T follicular helper cell (primary cell): ENCODE measurements at regions not wholly inside any gene's neighbourhood (a gene's known extent, or its start where the extent isn't known, plus 50 kb on each side); places are given as distances from the start of the nearest gene placed in this dataset.
"Not testable (repeated sequence)": the region's sequence is repeated elsewhere in the genome, so short reads cannot be mapped to it uniquely, and the experiment has no call there.

Source experiments
- DNase-seq: peaks from one replicate; pipeline ENCODE4 v3.0.0-alpha.2; 2020; ENCODE audit warnings: low read depth

DNA sequence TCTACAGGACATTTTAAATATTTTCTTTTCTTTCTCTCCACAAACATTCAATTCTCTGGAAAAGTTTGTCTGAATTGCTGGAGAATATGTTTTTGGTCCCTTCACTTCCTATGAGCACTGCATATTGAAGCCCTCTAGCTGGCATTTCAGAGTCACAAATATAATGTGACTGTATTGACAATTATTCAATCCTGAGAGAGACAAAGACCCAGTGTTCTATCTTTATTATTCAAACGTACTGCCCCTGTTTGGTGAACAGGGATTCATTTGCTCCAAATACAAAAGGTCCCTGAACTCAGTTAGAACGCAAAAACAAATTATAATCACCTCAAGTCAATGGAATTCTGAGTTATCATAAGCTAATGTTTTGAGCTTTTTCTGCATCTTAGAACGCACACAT lies 173.1 kb upstream of the CDIN1 start:
- DNase-seq: no peak

DNA sequence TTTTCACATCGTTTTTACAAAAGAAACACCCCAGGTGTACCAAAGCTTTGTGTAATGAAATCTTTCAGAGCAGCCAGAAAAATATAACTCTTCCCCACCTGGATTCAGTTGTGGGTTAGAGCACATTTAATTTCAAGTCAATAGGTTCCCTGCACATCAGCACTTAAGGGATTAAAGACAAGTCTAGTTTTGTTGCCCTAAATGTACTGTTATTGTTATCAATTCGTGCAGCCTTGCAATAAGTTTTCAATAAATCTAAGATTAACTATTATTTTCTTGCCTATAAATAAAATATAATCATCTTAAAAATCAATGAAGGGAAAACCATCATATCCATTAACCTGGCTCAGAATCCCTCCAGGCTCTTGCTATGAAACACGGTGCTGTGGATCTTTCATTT lies 172.5 kb upstream of the CDIN1 start:
- DNase-seq: no peak

DNA sequence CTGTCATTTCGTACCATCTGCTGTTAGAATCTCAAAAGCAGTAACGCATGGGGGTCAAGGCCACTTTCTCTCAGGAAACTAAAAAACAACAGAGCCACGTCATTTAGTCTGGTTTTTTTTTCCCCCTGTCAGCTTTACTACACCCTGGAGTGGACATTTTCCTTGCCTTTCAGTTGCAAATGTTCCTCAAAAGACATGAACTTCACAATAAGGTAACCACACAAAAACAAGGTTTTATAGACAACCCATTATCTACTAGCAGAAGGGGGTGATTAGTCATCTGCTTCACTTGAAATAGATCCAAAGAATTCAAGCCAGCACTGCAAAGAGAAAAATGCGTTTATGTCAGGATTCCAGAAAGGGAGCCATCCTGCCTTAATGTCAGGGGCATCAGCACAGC lies 171.8 kb upstream of the CDIN1 start:
- DNase-seq: no peak

DNA sequence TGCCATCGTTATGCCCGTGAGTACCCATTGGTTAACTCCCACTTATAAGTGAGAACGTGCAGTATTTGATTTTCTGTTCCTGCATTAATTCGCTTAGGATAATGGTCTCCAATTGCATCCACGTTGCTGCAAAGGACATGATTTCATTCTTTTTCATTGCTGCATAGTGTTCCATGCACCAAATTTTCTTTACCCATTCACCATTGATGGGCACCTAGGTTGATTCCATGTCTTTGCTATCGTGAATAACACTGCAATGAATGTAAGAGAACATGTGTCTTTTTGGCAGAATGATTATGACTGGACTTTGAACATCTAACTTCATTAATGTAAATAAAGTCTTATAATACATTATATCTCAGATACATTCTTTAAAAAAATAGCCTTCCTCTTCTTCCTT lies 169.6 kb upstream of the CDIN1 start:
- DNase-seq: no peak

DNA sequence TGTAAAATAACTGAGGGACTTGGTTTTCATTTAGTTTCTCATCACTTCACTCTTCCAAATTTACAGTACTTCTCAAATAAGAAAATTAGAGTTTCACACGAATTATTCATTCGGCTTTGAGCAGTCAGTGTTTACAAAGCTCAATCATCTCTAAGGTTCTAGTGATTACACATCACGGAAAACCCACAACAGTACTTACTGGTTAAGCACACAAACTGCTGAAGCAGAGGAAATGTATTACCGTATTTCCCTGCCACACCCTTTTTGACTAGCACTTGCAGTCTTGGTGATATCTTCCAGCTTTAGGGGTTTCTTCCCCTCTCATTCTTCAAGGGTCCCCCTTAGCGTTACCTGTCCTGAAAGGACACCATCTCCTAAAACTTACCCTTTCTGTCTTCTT lies 164.8 kb upstream of the CDIN1 start:
- DNase-seq: no peak

DNA sequence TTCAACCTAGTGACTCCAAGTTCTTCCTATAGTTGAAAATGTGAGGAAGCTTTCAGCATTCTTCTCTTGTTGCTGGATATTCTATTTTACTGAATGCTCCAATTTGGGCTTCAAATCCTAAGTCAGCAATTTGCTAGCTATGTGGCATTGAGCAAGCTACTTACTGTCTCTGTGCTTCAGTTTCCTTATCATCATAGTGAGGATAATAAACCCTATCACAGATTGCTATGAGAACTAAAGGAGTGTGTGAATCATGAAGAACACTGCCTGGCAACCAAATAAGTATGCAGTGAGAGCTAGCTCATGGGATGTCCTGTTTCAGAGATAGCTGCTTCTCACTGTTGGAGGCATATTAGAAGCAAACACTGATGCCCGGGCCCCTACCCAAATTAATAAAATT lies 163.8 kb upstream of the CDIN1 start:
- DNase-seq: no peak

DNA sequence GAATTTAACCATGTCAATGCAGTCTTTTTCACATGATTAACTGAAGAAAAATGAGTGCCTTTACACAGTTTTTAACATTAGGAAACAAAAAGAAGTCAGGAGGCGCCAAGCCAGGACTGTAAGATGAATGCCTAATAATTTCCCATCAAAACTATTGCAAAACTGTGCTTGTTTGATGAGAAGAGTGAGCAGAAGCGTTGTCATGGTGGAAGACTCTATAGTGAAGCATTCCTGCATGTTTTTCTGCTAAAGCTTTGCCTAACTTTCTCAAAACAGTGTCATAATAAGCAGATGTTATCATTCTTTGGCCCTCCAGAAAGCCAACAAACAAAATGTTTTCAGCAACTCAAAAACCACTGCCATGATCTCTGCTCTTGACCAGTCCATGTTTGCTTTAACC lies 156.8 kb upstream of the CDIN1 start:
- no peak for DNase-seq

DNA sequence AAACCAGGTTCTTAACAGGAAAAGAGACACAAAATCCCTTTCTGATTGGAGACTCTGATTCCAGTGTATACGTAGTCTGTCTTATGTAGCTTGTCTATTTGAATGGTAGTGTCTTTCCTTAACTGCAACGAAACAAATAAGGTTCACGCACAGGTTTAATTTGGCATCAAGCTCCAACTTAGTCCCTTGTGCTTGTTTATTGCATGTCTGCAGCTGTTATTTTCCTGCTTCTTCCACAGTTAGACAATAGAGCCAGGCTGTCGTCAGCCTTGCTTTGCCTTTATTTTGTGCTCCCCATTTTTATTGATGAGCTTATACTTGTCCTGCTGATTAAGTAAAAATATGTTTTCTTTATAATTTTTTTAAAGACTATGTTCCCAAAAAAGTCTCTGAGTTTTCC lies 152.7 kb upstream of the CDIN1 start:
- no peak for DNase-seq

DNA sequence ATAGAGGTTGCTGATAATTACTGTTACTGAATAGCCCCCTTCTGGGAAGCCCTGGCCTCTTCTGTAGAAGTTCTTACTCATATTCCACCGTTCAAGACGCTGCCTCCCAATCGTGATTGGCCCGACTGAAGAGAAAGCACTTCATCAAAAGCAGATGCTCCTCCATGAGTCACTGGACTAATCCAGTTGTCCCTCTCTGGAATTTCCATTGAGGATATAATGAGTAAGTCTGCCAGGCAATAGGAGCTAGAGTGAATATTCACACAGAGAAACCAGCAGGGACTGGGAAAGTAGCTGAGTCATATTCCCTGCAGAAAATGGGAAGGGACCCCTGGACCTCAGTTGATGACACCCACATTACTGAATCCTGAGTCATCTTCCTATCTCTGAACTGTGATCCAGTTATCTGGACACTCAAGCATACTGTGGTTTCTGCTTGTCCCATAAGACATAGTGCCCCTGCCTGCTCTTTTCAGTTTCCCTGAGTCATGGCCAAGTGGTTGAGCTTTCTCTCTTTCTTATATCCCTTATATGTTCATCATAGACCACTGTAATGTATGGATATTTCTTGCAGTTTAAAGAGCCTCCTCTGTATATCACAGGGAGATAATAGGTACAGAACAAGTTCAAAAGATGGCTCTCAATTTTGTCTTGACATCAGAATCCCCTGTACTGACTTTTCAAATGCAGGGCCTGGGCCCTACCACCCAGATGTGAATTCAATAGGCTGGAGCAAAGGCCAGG lies 151.2 kb upstream of the CDIN1 start:
- no peak for DNase-seq

DNA sequence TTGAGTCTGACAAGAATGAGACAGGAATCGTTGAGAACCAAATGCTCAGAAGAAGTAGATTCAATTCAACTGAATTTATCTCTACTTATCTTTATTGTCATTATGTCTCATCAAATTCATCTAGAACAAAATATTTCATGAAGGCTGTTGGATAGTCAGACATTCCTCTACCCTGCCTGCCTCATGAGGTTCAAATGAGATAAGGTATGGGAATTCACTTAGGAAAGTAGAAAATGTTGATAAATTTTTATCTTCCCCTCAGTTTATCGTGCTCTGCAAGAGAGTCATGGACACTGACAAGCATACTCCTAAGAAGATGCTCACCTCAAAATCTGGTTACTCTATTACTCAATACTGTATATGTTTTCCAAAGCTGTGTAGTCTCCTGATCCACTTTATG lies 149.7 kb upstream of the CDIN1 start:
- DNase-seq: no peak

DNA sequence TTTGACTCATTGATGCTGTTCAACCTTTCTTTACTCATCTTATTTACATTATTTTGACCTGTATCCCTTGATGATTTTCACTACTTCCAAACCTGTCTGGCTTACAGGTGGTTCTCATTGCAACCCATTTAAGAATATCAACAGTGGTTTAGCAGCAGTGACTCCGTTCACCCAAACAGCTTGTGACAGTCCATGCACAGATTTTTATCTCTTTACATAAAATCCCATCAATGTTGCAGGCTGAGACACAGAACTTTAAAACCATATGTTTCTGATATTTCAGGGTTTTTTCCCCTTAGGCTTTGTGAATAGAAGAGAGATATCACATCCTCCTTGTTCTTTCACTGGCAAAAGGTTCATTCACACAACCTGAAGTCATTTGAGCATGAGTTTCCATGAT lies 149.1 kb upstream of the CDIN1 start:
- no peak for DNase-seq

DNA sequence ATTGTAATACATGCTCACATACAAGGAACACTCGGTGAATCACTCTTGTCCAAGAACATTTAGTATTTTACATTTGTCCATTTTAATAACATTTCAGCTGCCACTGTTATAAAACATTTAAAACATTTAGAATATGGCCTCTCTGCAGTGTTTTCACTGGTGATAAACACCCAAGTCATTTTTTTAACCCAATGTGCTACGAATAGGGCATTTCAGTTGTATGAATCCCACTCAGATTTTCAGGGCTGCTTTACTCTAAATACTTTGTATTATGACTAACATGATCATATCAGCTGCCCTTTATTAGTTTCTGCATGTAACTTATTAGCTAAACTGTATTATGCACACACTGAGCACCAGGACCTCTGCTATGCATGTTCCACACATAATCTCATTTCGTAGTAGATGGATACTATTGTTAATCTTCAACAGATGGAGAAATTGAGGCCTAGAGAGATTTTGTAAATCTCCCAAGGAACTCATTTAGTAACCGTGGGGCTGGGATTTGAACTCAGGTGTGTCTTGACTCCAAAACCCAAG lies 148.6 kb upstream of the CDIN1 start:
- DNase-seq: no peak

DNA sequence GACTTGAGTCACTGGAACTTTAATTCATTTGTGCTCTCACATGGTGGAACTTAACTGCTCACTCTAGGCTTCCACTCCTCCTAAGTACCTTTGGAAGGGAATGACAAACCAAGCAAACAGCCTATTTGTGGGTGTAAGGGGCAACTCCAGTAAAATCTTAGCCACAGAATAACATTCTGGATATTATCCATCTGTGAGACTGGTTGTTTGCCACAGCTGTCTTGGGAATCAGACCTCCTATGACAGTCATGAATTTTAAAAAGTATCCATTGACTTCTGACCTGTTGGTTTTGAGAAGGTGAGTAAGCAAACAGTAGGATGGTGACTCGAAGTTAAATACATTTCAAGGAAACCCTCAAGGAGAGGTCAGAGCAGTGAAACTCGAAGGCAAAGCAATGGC lies 147.3 kb upstream of the CDIN1 start:
- DNase-seq: no peak

DNA sequence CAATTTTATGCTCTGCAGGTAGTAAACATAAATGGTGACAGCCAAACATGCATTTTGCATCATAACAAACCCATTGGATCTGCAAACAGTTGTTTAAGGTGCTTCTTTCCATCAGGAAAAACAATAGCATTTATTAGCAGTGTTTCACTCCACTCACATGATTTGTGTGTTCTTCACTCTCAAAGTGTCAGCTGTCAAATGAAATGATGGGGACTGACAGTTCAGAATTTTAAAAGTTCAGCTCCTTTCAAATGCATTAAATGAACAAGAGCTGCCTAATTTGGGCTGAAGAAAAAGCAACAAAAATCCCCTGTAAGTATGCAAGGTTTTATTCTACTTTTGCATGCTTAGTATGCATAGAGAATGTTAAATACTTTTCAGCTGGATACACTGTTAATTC lies 145.2 kb upstream of the CDIN1 start:
- DNase-seq: no peak

DNA sequence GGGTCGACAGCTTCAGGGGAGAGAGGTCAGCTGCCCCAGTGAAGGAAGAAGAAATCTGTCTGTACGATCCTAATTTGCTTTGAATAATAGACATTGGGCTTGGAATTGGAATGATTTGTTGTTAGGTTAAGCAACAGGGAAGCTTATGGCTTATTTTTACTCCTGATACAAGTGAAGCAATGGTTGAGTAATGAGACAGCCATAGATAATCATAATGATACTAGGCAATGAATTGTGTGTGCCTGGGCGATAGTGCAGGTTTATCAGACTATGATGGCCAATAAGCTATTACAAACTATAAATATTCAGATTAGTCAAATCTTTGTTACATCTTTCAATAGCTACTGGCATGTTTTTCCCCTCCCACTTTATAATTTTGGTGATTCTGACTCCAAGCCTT lies 140.9 kb upstream of the CDIN1 start:
- no peak for DNase-seq

DNA sequence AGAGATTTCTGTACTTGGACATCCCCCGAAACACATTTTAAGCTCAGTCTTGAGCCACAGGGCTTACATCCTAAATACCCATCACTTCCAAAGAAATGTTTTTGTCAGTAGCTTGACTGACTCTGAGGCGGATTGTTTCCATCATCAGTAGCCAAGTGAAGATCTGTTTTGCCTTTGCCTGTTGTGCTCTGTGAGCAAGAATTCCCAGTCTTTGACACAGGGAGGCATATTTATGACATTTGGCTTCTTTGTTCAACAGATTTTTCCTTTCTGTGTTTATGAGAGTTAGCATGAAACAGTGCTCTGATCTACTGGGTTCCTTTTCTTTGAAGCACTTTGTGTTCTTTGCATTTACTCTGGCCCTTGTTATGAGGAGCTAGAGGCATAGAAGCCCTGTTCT lies 132.1 kb upstream of the CDIN1 start:
- DNase-seq: no peak

DNA sequence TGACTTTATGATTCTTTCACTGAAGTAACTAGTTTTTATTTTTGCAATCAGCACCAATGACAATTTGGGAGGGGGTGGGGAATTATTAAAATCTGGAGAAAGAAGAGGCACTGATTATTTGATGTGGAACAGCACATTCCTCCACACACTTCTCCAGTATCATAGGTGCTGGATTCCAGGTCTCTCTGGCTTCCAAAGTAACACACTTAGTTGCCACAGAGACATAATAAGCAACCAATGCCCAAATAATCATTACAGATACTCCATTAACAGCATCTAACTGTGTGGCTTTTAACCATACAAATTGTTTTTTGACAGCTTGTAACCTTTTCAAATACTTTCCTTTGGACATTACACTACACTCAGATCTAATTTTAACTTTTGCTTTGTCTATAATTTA lies 131.0 kb upstream of the CDIN1 start:
- DNase-seq: no peak

DNA sequence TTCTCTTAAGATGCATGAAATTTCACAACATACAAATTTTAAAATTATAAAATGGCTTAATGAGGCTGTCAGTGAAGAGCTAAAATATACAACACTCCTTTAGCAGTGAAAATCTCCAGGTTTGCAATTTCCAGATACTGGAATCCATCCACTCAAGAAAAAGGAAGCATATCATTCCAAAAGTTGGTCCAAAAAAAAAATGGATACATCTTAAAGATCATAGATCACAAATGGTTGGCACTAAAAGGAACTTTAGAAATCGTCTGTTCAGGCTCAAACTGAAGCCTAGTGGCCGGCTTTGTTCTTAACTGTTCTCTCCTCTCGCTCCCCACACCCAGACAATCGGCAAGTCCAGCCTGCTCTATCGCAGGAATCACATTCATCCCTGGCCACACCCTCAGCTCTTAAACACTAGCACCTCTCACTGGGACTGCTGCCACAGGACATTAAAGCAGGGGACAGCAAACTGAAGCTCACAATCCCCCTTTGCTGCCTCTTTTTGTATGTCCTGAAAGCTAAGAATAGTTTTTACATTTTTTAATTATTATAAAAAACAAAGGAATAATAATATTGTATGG lies 130.3 kb upstream of the CDIN1 start:
- DNase-seq: no peak

DNA sequence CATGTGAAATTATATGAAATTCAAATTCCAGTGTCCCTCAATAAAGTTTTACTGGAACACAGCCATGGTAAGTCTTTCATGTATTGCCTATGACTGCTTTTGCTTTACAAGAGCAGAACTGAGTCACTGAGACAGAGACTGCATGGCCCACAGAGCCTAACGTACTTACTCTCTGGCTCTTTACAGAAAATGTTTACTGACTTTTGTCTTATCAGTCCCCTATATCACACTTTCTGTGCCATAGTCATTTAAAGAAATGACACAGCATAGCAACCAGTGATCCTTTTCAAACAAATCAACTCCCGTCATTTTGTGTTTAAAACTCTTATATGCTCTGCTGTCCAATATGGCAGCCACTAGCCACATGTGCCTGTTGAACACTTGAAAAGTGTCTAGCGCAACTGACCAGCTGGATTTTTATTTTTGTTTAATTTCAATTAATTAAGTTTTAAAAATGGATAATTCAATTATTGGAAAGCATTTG lies 129.7 kb upstream of the CDIN1 start:
- no peak for DNase-seq

DNA sequence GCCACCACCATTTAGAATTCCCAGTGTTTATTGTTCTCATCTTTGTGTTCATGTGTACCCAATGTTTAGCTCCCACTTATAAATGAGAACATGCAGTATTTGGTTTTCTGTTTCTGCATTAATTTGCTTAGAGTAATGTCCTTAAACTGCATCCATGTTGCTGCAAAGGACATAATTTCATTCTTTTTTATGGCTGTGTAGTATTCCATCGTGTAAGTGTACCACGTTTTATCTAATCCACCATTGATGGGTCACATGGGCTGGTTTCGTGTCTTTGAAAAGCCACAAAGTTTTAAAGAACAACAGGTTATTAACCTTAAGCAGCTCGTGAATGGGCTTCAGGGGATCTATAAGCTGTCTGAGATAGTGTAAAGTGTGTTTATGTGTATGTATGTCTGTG lies 125.2 kb upstream of the CDIN1 start:
- not testable (repeated sequence) for DNase-seq

DNA sequence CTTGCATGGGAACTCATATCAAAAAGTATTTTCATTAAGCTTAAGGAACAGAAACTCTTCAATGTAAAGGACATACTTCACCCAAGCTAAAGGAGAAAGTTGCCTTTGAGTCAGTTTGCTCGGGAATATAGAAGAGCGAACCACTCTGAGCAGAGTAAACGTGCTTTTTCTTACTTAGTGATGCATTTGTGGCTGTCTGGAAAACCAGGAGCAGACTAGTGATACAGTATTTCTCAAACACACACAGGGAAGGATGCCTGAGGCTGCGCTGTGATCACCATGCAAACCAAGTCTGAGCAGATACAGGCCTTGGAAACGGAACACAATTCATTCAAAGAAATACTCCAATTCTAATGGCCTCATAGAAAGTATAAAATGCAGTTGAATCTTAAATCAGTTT lies 121.0 kb upstream of the CDIN1 start:
- DNase-seq: no peak

DNA sequence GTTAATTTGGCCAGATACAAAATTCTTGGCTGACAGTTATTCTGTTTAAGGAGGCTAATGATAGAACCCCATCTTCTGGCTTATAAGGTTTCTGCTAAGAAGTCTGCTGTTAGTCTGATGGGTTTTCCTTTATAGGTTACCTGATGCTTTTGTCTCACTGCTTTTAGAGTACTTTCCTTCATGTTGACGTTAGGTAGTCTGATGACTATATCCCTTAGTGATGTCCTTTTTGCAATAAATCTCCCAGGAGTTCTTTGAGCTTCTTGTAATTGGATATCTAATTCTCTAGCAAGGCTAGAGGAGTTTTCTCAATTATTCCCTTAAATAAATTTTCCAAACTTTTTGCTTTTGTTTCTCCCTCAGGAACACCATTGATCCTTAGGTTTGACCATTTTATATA lies 114.1 kb upstream of the CDIN1 start:
- no peak for DNase-seq

DNA sequence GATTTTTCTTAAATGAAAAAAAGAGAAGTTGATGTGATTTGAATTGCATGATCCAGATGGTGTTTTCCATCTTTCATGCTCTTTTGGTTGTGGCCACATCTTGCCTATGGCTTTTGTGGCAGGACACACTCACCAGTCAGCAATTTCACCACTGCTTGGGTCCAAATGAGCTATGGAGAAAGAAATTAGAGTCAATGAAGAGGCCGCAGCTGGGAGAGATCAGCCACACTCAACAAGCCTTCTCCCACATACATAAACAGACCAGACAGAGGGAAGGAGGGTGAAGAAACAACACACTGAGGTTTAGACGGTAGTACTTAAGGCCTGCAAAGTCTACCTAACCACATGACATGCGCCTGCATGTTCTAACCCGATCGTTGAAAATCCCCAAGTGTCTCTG lies 110.7 kb upstream of the CDIN1 start:
- DNase-seq: no peak
